ENCODE measurements at regions not wholly inside any gene's neighbourhood (a gene's known extent, or its start where the extent isn't known, plus 50 kb on each side); places are given as distances from the start of the nearest gene placed in this dataset.

GRCh38 chr9:99401680-99402504 is 179.8 kb downstream of the SEC61B start:
- Histone ChIP-seq H3K9ac (ENCODE audit: low read length in 5 of 5) (no peak overlapping the region), H3K4me1 (ENCODE audit: control insufficient read depth in 5 of 5, insufficient read depth in 5 of 5, low read length in 5 of 5) (peaks cover 0 to 9% (median 5%) of the 10 kb centered on the region in 5 donors), H3K4me3 (ENCODE audit: low read depth in 1 of 5, low read length in 5 of 5) (no peak overlapping the region), H3K9me3 (ENCODE audit: control insufficient read depth in 5 of 5, low read length in 5 of 5) (no peaks in the 10 kb centered on the region), H3K27me3 (ENCODE audit: control insufficient read depth in 5 of 5, insufficient read depth in 4 of 5, low read length in 5 of 5) (no peaks in the 10 kb centered on the region), H3K27ac (ENCODE audit: low read depth, low read length) (no peak overlapping the region), H3K36me3 (ENCODE audit: control insufficient read depth in 5 of 5, insufficient read depth in 5 of 5, low read length in 5 of 5) (no peaks in the 10 kb centered on the region)

- Histone ChIP-seq H3K4me1 (ENCODE audit: control insufficient read depth in 5 of 5, insufficient read depth in 5 of 5, low read length in 5 of 5) (peaks cover 0 to 9% (median 5%) of the 10 kb centered on the region in 5 donors), H3K36me3 (ENCODE audit: control insufficient read depth in 5 of 5, insufficient read depth in 5 of 5, low read length in 5 of 5) (no peaks in the 10 kb centered on the region), H3K27ac (ENCODE audit: low read depth, low read length) (no peak overlapping the region), H3K4me3 (ENCODE audit: low read depth in 1 of 5, low read length in 5 of 5) (no peak overlapping the region), H3K9ac (ENCODE audit: low read length in 5 of 5) (no peak overlapping the region), H3K27me3 (ENCODE audit: control insufficient read depth in 5 of 5, insufficient read depth in 4 of 5, low read length in 5 of 5) (no peaks in the 10 kb centered on the region), H3K9me3 (ENCODE audit: control insufficient read depth in 5 of 5, low read length in 5 of 5) (no peaks in the 10 kb centered on the region)
These were observed 181.3 kb downstream of the SEC61B start for GRCh38 chr9:99403371-99403770.

- Histone ChIP-seq H3K9me3 (ENCODE audit: control insufficient read depth in 5 of 5, low read length in 5 of 5) (no peaks in the 10 kb centered on the region), H3K4me1 (ENCODE audit: control insufficient read depth in 5 of 5, insufficient read depth in 5 of 5, low read length in 5 of 5) (peaks cover 0 to 2% (median 0%) of the 10 kb centered on the region in 5 donors), H3K27me3 (ENCODE audit: control insufficient read depth in 5 of 5, insufficient read depth in 4 of 5, low read length in 5 of 5) (no peaks in the 10 kb centered on the region)
These were observed 183.3 kb downstream of the SEC61B start for GRCh38 chr9:99405359-99405758.

GRCh38 chr9:99406939-99407338 is 184.9 kb downstream of the SEC61B start:
- Histone ChIP-seq H3K9ac (ENCODE audit: low read length in 5 of 5) (no peak overlapping the region), H3K27ac (ENCODE audit: low read depth, low read length) (no peak overlapping the region), H3K36me3 (ENCODE audit: control insufficient read depth in 5 of 5, insufficient read depth in 5 of 5, low read length in 5 of 5) (no peaks in the 10 kb centered on the region), H3K4me3 (ENCODE audit: low read depth in 1 of 5, low read length in 5 of 5) (no peak overlapping the region), H3K27me3 (ENCODE audit: control insufficient read depth in 5 of 5, insufficient read depth in 4 of 5, low read length in 5 of 5) (no peaks in the 10 kb centered on the region), H3K9me3 (ENCODE audit: control insufficient read depth in 5 of 5, low read length in 5 of 5) (peaks cover 0 to 6% (median 3%) of the 10 kb centered on the region in 5 donors), H3K4me1 (ENCODE audit: control insufficient read depth in 5 of 5, insufficient read depth in 5 of 5, low read length in 5 of 5) (no peaks in the 10 kb centered on the region)

More at GRCh38 chr9:99405359-99405758, 183.3 kb downstream of the SEC61B start:
- H3K9ac ChIP-seq (ENCODE audit: low read length in 5 of 5): no peak overlapping the region
- H3K27ac ChIP-seq (ENCODE audit: low read depth, low read length): no peak overlapping the region
- no peaks in the 10 kb centered on the region for H3K36me3 ChIP-seq (ENCODE audit: control insufficient read depth in 5 of 5, insufficient read depth in 5 of 5, low read length in 5 of 5)
- H3K4me3 ChIP-seq (ENCODE audit: low read depth in 1 of 5, low read length in 5 of 5): no peak overlapping the region

- H3K9ac ChIP-seq (ENCODE audit: low read length in 5 of 5): no peak overlapping the region
- H3K9me3 ChIP-seq (ENCODE audit: control insufficient read depth in 5 of 5, low read length in 5 of 5): peaks cover 0 to 6% (median 3%) of the 10 kb centered on the region in 5 donors
- no peak overlapping the region for H3K27ac ChIP-seq (ENCODE audit: low read depth, low read length)
- no peaks in the 10 kb centered on the region for H3K27me3 ChIP-seq (ENCODE audit: control insufficient read depth in 5 of 5, insufficient read depth in 4 of 5, low read length in 5 of 5)
- H3K4me3 ChIP-seq (ENCODE audit: low read depth in 1 of 5, low read length in 5 of 5): no peak overlapping the region
- H3K4me1 ChIP-seq (ENCODE audit: control insufficient read depth in 5 of 5, insufficient read depth in 5 of 5, low read length in 5 of 5): no peaks in the 10 kb centered on the region
- no peaks in the 10 kb centered on the region for H3K36me3 ChIP-seq (ENCODE audit: control insufficient read depth in 5 of 5, insufficient read depth in 5 of 5, low read length in 5 of 5)
These were observed 189.0 kb downstream of the SEC61B start for GRCh38 chr9:99411068-99411467.

- Histone ChIP-seq H3K27me3 (ENCODE audit: control insufficient read depth in 5 of 5, insufficient read depth in 4 of 5, low read length in 5 of 5) (no peaks in the 10 kb centered on the region), H3K9me3 (ENCODE audit: control insufficient read depth in 5 of 5, low read length in 5 of 5) (peaks cover 0 to 6% (median 3%) of the 10 kb centered on the region in 5 donors)
These were observed 189.5 kb downstream of the SEC61B start for GRCh38 chr9:99411479-99412115.

GRCh38 chr9:99412606-99413005 is 190.5 kb downstream of the SEC61B start:
- Histone ChIP-seq H3K36me3 (ENCODE audit: control insufficient read depth in 5 of 5, insufficient read depth in 5 of 5, low read length in 5 of 5) (no peaks in the 10 kb centered on the region), H3K9ac (ENCODE audit: low read length in 5 of 5) (no peak overlapping the region), H3K4me1 (ENCODE audit: control insufficient read depth in 5 of 5, insufficient read depth in 5 of 5, low read length in 5 of 5) (no peaks in the 10 kb centered on the region), H3K4me3 (ENCODE audit: low read depth in 1 of 5, low read length in 5 of 5) (no peak overlapping the region), H3K9me3 (ENCODE audit: control insufficient read depth in 5 of 5, low read length in 5 of 5) (peaks cover 0 to 6% (median 3%) of the 10 kb centered on the region in 5 donors), H3K27ac (ENCODE audit: low read depth, low read length) (no peak overlapping the region), H3K27me3 (ENCODE audit: control insufficient read depth in 5 of 5, insufficient read depth in 4 of 5, low read length in 5 of 5) (no peaks in the 10 kb centered on the region)

More at GRCh38 chr9:99411479-99412115, 189.5 kb downstream of the SEC61B start:
- Histone ChIP-seq H3K36me3 (ENCODE audit: control insufficient read depth in 5 of 5, insufficient read depth in 5 of 5, low read length in 5 of 5) (no peaks in the 10 kb centered on the region), H3K4me1 (ENCODE audit: control insufficient read depth in 5 of 5, insufficient read depth in 5 of 5, low read length in 5 of 5) (no peaks in the 10 kb centered on the region), H3K9ac (ENCODE audit: low read length in 5 of 5) (no peak overlapping the region), H3K27ac (ENCODE audit: low read depth, low read length) (no peak overlapping the region), H3K4me3 (ENCODE audit: low read depth in 1 of 5, low read length in 5 of 5) (no peak overlapping the region)

GRCh38 chr9:99414321-99414720 is 192.2 kb downstream of the SEC61B start:
- H3K27ac ChIP-seq (ENCODE audit: low read depth, low read length): no peak overlapping the region
- peaks cover 0 to 6% (median 3%) of the 10 kb centered on the region in 5 donors for H3K9me3 ChIP-seq (ENCODE audit: control insufficient read depth in 5 of 5, low read length in 5 of 5)
- no peaks in the 10 kb centered on the region for H3K4me1 ChIP-seq (ENCODE audit: control insufficient read depth in 5 of 5, insufficient read depth in 5 of 5, low read length in 5 of 5)
- no peaks in the 10 kb centered on the region for H3K36me3 ChIP-seq (ENCODE audit: control insufficient read depth in 5 of 5, insufficient read depth in 5 of 5, low read length in 5 of 5)
- no peak overlapping the region for H3K9ac ChIP-seq (ENCODE audit: low read length in 5 of 5)
- no peaks in the 10 kb centered on the region for H3K27me3 ChIP-seq (ENCODE audit: control insufficient read depth in 5 of 5, insufficient read depth in 4 of 5, low read length in 5 of 5)
- H3K4me3 ChIP-seq (ENCODE audit: low read depth in 1 of 5, low read length in 5 of 5): no peak overlapping the region

- Histone ChIP-seq H3K4me1 (ENCODE audit: control insufficient read depth in 5 of 5, insufficient read depth in 5 of 5, low read length in 5 of 5) (no peaks in the 10 kb centered on the region), H3K9ac (ENCODE audit: low read length in 5 of 5) (no peak overlapping the region), H3K36me3 (ENCODE audit: control insufficient read depth in 5 of 5, insufficient read depth in 5 of 5, low read length in 5 of 5) (no peaks in the 10 kb centered on the region), H3K27ac (ENCODE audit: low read depth, low read length) (no peak overlapping the region), H3K27me3 (ENCODE audit: control insufficient read depth in 5 of 5, insufficient read depth in 4 of 5, low read length in 5 of 5) (no peaks in the 10 kb centered on the region), H3K9me3 (ENCODE audit: control insufficient read depth in 5 of 5, low read length in 5 of 5) (peaks cover 0 to 6% (median 3%) of the 10 kb centered on the region in 5 donors), H3K4me3 (ENCODE audit: low read depth in 1 of 5, low read length in 5 of 5) (no peak overlapping the region)
These were observed 193.5 kb downstream of the SEC61B start for GRCh38 chr9:99415606-99416005.

- no peak overlapping the region for H3K4me3 ChIP-seq (ENCODE audit: low read depth in 1 of 5, low read length in 5 of 5)
- no peaks in the 10 kb centered on the region for H3K27me3 ChIP-seq (ENCODE audit: control insufficient read depth in 5 of 5, insufficient read depth in 4 of 5, low read length in 5 of 5)
- no peak overlapping the region for H3K9ac ChIP-seq (ENCODE audit: low read length in 5 of 5)
- no peak overlapping the region for H3K27ac ChIP-seq (ENCODE audit: low read depth, low read length)
- no peaks in the 10 kb centered on the region for H3K36me3 ChIP-seq (ENCODE audit: control insufficient read depth in 5 of 5, insufficient read depth in 5 of 5, low read length in 5 of 5)
- H3K4me1 ChIP-seq (ENCODE audit: control insufficient read depth in 5 of 5, insufficient read depth in 5 of 5, low read length in 5 of 5): no peaks in the 10 kb centered on the region
- peaks cover 0 to 6% (median 3%) of the 10 kb centered on the region in 5 donors for H3K9me3 ChIP-seq (ENCODE audit: control insufficient read depth in 5 of 5, low read length in 5 of 5)
These were observed 193.9 kb downstream of the SEC61B start for GRCh38 chr9:99416007-99416406.

Measured in subcutaneous abdominal adipose tissue (tissue), 5 donors.